Peyer's patch (tissue), 4 donors: ENCODE measurements at regions not wholly inside any gene's neighbourhood (a gene's known extent, or its start where the extent isn't known, plus 50 kb on each side); places are given as distances from the start of the nearest gene placed in this dataset.

Experiments
- DNase-seq, 3 donors: peaks; one replicate each; pipeline ENCODE4 v3.0.0-alpha.2; 2017 to 2019
- H3K27ac ChIP-seq, 4 donors: fragments of 200-600 bp; sonication (generic); one replicate each; pipeline ENCODE4 v1.5.1; 2016 to 2019
- H3K27me3 ChIP-seq, 2 donors: fragments of 200-600 bp; sonication (generic); one replicate each; pipeline ENCODE4 v1.5.1; 2019
- H3K36me3 ChIP-seq, 3 donors: fragments of 200-600 bp; sonication (generic); one replicate each; pipeline ENCODE4 v1.5.1; 2016 to 2019
- H3K4me1 ChIP-seq, 4 donors: fragments of 200-600 bp; sonication (generic); one replicate each; pipeline ENCODE4 v1.5.1; 2016 to 2019
- H3K4me3 ChIP-seq, 4 donors: fragments of 200-600 bp; sonication (generic); 1 replicate in 3 of 4; 2 replicates in 1 of 4; pipeline ENCODE4 v1.5.1; 2016 to 2019; ENCODE audit warnings: mild to moderate bottlenecking in 1 of 4
- H3K9me3 ChIP-seq, 4 donors: fragments of 200-600 bp; sonication (generic); one replicate each; pipeline ENCODE4 v1.5.1; 2016 to 2019; ENCODE audit warnings: mild to moderate bottlenecking in 1 of 4
- CTCF ChIP-seq, 6 experiments: fragments of 450-650 bp in 4 of 6; fragments of 200-600 bp in 2 of 6; sonication (generic) in 1 of 6; IDR thresholded peaks; one replicate each; pipeline ENCODE4 v1.5.1; 2017 to 2019; ENCODE audit warnings: antibody characterized with exemption in 6 of 6, mild to moderate bottlenecking in 3 of 6, moderate library complexity in 1 of 6
- POLR2A ChIP-seq, 2 donors: fragments of 450-650 bp; IDR thresholded peaks; one replicate each; pipeline ENCODE4 v1.5.1; 2017; ENCODE audit warnings: antibody characterized with exemption in 2 of 2, mild to moderate bottlenecking in 2 of 2, moderate library complexity in 2 of 2

DNA sequence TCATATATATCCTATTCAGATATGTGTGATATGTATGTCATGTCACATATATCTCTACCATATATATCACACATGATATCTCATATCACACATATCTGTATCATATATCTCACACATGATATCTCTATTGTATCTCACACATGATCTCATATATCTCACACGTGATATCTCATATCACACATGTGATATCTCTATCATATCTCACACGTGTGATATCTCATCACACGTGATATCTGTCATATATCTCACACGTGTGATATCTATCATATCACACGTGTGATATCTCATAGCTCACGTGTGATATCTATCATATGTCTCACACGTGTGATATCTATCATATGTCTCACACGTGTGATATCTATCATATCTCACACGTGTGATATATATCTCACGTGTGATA, 240.7 kb downstream of the MAP2K4 start:
- no peak for TF ChIP-seq CTCF (IDR thresholded peaks at IDR 0.05)
- TF ChIP-seq POLR2A (IDR thresholded peaks at IDR 0.05): no peak
- Histone ChIP-seq H3K27me3 (no peaks in the 10 kb centered on the region), H3K36me3 (no peaks in the 10 kb centered on the region), H3K4me3 (no peak overlapping the region), H3K9me3 (no peaks in the 10 kb centered on the region), H3K4me1 (no peaks in the 10 kb centered on the region), H3K27ac (no peak overlapping the region)
- no peak for DNase-seq

DNA sequence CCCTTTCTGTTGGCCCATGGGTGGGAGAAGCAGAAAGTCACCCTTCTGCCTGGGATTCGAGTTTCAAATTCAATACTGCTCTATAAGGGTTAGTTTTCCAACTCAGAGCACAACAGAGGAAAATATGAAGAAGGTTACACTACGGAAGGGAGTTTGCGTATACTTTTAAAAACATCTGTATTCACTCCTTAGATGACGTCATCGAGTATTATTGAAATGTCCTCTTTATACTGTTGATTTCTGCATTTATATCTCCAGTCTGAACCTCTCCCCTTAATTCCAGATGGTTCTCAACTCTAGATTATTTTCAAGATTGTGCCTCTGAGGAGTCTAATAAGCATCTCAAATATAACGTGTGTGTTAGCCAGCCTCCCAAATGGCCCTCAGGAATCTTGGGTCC, 249.1 kb downstream of the MAP2K4 start:
- Histone ChIP-seq H3K4me1 (no peaks in the 10 kb centered on the region), H3K27ac (no peak overlapping the region), H3K27me3 (no peaks in the 10 kb centered on the region), H3K9me3 (no peaks in the 10 kb centered on the region), H3K4me3 (no peak overlapping the region), H3K36me3 (no peaks in the 10 kb centered on the region)
- TF ChIP-seq CTCF (IDR thresholded peaks at IDR 0.05) (no peak), POLR2A (IDR thresholded peaks at IDR 0.05) (no peak)
- no peak for DNase-seq

- Histone ChIP-seq H3K27me3 (no peaks in the 10 kb centered on the region), H3K9me3 (no peaks in the 10 kb centered on the region), H3K4me1 (no peaks in the 10 kb centered on the region), H3K27ac (no peak overlapping the region), H3K36me3 (no peaks in the 10 kb centered on the region), H3K4me3 (no peak overlapping the region)
- no peak for DNase-seq
- TF ChIP-seq POLR2A (IDR thresholded peaks at IDR 0.05): no peak
- TF ChIP-seq CTCF (IDR thresholded peaks at IDR 0.05): no peak
These were observed 257.1 kb downstream of the MAP2K4 start for GRCh38 chr17:12277827-12278226.

DNA sequence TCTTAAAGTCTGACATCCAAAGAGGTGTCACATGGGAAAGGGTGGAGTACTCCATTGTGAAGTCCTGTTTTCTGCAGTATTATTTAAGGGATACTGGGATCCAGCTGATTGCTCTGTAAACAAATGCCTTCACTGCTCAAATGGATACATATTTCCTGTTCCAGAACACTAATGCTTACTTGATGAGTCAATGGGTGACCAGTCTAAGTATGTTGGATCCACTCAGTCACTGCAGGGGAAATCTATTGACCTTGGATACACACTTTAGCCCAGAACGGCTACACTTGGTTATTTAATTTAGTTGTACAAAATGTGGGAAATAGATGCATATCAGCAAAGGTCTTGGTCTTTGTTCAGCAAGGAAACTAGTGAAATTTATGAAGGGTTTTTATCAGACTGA, 261.4 kb downstream of the MAP2K4 start:
- Histone ChIP-seq H3K4me1 (no peaks in the 10 kb centered on the region), H3K9me3 (no peaks in the 10 kb centered on the region), H3K4me3 (no peak overlapping the region), H3K36me3 (no peaks in the 10 kb centered on the region), H3K27me3 (no peaks in the 10 kb centered on the region), H3K27ac (no peak overlapping the region)
- no peak for DNase-seq
- TF ChIP-seq CTCF (IDR thresholded peaks at IDR 0.05) (no peak), POLR2A (IDR thresholded peaks at IDR 0.05) (no peak)

DNA sequence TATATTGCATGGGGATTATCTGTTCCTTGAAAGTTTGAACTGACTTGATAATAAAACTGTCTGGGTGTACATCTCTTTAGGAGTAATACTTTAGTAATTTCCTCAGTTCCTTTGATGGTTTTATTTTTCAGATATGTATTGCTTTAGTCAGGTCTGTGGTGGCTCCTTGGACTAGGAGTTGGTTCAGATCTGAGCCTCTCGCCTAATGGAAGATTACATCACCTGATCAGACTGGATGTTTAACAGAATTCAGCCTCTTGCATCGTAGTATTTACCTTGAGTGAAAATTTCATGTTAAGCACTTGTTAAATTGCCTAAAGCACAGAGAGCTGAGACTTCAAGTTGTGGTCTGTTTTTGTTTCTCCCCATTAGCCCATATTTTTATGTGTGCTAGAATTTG, 267.3 kb downstream of the MAP2K4 start:
- DNase-seq: no peak
- TF ChIP-seq POLR2A (IDR thresholded peaks at IDR 0.05) (no peak), CTCF (IDR thresholded peaks at IDR 0.05) (no peak)
- H3K27ac ChIP-seq: no peak overlapping the region
- no peaks in the 10 kb centered on the region for H3K4me1 ChIP-seq
- no peaks in the 10 kb centered on the region for H3K27me3 ChIP-seq
- no peak overlapping the region for H3K4me3 ChIP-seq
- H3K36me3 ChIP-seq: no peaks in the 10 kb centered on the region
- no peaks in the 10 kb centered on the region for H3K9me3 ChIP-seq

DNA sequence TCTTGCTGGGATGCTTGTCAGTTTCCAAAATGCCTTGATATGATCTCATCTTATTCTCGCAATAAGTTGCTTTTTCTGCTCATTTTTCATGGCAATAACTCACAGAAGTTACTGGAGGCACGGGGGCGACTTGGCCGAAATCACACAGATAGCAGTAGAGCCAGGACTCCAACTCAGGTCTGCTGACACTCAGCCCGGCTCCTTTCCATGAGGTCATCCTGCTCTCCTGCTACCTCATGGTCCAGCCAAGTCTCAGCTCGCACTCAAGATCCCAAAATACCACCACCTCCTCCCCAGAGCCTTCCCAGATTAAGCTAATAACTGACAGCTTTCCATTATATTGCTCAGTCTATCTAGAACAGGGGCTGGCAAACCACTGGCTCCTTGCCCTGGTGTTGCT, 269.5 kb downstream of the MAP2K4 start:
- Histone ChIP-seq H3K27me3 (no peaks in the 10 kb centered on the region), H3K36me3 (no peaks in the 10 kb centered on the region), H3K4me3 (no peak overlapping the region), H3K4me1 (no peaks in the 10 kb centered on the region), H3K27ac (no peak overlapping the region), H3K9me3 (no peaks in the 10 kb centered on the region)
- DNase-seq: no peak
- no peak for TF ChIP-seq CTCF (IDR thresholded peaks at IDR 0.05)
